Lung microvascular endothelial cell (primary cell): ENCODE measurements at regions not wholly inside any gene's neighbourhood (a gene's known extent, or its start where the extent isn't known, plus 50 kb on each side); places are given as distances from the start of the nearest gene placed in this dataset.
"Not testable (repeated sequence)": the region's sequence is repeated elsewhere in the genome, so short reads cannot be mapped to it uniquely, and the experiment has no call there.

Experiments
- DNase-seq, 2 donors: peaks; one replicate each; pipeline versions ENCODE4 v3.0.0 to v3.0.0-alpha.2; 2010; ENCODE audit warnings: low read depth in 2 of 2

GRCh38 chr16:52386694-52387093 is 160.2 kb downstream of the TOX3 start:
- DNase-seq = no peak

- DNase-seq = no peak
Measured at GRCh38 chr16:52384378-52384777, 162.6 kb downstream of the TOX3 start.

- DNase-seq = no peak
Measured at GRCh38 chr16:52383640-52384292, 163.2 kb downstream of the TOX3 start.

DNA sequence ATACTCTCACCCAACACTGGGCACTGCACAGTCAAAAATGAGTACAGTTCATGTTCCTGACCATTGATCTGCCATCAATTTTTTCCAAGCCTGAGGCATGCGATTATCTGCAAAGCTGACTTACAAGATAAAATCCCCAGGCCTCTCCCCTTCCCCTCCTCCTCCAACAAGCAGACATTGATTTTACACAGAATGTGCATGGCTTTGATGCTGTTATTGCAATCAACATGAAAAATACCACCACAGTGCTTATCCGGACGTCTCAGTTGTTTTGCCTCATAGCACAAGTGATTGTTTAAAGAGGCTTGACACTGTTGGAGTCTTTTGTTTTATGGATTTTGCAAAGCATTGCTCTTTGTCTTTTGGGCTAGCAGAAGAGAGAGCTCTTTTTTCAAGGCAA is 163.8 kb downstream of the TOX3 start:
- no peak for DNase-seq

GRCh38 chr16:52379551-52379950 is 167.4 kb downstream of the TOX3 start:
- no peak for DNase-seq

GRCh38 chr16:52376676-52377280 is 170.2 kb downstream of the TOX3 start:
- DNase-seq = no peak

DNA sequence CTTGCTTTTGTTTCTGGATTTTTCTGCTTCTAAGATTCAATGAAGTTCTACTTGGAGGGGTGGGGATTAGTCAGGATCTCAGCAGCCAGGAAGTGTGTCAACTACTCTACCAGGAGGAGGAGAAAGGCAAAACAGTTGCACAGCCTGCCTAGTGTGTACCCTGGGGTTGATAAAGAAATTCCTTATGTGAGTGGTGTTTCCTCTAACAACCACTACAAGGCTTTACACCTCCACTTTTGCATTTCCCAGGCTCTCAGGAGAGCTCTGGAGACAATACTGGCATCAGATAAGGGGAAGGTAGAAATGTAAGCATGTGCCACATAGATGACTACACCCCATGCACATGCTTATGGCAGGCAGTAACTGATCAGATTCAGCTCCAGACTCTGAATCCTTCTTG is 174.6 kb downstream of the TOX3 start:
- DNase-seq = no peak

DNA sequence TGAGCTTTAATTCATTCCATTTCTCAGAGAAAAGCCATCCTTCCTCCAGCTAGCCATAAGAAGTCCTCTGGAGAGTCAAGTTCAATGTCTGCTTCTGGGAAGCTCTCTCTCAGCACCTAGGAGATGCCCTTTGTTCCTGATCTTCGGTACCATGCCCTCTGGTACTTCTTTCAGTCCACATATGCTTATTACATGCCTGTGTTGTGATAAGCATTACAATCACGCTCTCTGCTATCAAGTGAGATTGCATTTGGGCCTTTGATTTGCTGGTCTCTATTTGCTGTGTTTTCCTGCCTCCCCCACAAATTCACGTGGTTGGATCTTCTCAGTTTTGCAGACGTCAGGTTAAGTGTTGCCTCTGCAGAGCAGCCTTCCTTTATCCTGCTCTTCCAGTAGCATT is 178.1 kb downstream of the TOX3 start:
- DNase-seq = no peak

DNA sequence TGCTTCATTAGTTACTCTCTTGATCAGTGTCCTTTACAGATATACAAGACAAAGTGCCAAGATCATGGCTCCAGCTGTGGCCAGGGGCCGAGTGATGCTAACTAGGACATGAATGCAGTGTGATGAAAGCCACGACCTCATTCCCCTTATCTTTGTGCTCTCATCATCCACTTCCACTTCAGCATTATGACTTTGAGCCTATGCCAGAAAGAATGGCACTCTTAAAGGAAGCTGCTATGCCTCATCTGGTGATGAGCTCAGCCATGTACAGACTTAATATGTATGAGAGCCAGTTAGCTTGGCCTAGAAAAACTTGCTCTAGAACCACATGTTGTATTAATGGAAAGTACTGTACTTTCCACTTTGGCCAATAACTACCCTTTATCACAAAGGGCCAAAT is 179.1 kb downstream of the TOX3 start:
- DNase-seq = no peak

DNA sequence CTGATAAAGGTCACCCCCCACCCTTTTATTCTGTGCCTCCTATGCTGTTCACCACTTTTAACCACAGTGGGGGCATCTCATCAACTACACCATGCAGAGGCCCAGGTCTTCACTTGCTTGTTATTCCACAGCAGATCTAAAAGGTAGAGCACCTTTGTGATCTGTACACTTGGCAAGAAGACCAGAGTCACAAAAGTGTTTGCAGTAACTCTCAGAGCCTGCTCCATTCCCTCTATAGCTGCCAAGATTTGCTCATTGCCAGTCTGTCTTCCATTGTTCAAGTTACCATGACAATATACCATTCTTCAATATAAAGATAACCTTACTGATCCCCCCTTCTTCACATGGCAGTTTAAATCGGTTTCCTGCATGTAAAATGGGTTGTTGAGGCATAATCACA is 180.0 kb downstream of the TOX3 start:
- DNase-seq = no peak

DNA sequence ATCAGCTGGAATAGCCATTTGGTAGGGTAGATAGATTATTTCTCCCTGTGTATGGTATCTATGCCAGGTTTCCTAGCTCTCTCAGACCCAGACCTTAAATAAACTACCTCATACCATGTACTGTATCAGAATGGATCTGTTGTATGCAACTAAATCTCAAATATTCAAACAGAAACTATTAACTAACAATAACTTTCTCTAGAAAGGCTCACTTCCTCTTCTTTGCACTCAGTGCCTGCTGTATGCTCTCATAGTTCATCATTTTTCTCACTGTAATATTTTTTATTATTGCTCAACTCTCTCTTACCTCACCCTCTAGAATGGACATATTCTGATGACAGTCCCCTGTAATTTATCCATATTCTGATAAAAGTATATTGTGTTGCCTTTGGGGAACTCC is 182.4 kb downstream of the TOX3 start:
- DNase-seq = no peak

- DNase-seq = no peak
Measured at GRCh38 chr16:52363082-52363481, 183.9 kb downstream of the TOX3 start.

DNA sequence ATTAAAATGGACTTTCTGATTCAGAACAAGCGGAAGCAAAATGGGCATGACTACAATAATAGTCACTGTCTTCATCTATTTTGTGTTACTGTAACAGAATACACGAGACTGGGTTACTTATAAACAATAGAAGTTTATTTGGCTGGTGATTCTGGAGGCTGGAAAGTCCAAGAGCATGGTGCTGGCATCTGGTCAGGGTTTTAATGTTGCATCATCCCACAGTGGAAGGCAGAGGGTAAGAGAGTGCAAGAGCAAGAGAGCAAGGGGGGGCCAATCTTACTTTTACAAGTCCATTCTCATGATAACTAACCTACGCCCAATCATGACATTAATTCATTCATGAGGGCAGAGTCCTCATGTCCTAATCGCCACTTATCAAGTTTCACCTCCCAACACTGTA is 189.2 kb downstream of the TOX3 start:
- no peak for DNase-seq

GRCh38 chr16:52353249-52353648 is 193.7 kb downstream of the TOX3 start:
- no peak for DNase-seq

DNA sequence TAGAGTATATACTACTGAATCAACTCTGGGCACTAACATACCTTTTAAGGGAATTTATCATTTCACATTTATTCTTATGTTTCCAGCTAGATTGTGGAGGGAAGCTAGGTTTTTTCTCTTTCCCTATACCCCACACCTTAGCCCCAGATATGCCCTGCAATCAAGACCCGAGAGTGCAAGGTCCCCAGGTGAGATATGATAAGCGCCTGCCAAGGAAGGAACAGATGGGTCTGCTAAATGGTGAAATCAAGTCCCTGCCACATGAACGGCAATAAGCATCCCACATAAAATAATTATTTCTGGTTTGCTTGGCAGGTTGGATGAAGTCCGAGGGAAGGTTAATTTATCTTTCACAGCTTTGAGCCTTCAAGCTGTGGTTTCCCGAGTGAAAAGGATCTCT is 195.5 kb downstream of the TOX3 start:
- DNase-seq = no peak

GRCh38 chr16:52350031-52350642 is 196.8 kb downstream of the TOX3 start:
- no peak for DNase-seq

- no peak for DNase-seq
Measured at GRCh38 chr16:52346709-52347108, 200.2 kb downstream of the TOX3 start.

GRCh38 chr16:52333673-52334072 is 213.3 kb downstream of the TOX3 start:
- not testable (repeated sequence) for DNase-seq

DNA sequence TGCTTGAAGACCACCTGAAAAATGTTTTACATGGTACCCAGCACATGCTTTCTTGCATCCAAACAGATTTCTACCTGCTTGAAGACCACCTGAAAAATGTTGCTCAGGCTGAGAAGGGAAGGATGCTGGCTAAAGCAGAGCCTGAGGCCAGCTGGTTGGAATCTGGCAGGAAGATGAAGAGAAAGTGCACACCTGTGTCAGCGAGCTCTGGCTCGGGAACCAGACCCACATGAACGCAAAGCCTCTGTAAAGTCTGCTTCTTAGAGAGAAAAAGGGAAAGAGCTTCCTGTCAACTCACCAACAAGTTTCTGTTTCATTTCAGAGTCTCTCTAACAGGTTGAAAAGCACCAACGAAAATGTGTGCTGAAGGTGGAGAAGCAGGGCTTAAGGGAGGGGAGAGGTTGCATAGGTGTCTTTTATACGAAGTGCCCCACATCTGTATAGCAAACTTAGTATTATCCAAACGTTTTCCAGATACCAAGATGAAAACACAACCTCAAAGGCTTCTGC is 226.0 kb downstream of the TOX3 start:
- no peak for DNase-seq

GRCh38 chr16:52318302-52319009 is 228.5 kb downstream of the TOX3 start:
- DNase-seq = no peak

DNA sequence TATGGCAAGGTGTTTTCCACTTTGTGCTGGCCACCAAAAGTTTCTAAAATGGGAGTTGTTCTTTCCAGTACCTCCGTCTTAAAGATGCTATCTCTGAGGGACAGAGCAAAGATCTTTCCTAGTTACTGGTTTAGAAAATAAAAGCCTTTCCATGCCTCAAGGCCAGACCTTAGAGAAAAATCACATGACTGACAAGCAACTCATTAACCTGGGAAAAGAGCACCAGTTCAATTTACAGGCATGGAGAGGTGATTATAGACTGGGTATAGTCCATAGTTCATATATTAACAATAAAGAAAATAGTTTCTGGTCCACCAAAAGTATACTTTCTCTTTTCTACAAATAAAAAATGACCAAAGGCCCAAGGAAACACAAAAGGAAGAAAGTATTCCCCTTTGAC is 230.7 kb downstream of the TOX3 start:
- no peak for DNase-seq

DNA sequence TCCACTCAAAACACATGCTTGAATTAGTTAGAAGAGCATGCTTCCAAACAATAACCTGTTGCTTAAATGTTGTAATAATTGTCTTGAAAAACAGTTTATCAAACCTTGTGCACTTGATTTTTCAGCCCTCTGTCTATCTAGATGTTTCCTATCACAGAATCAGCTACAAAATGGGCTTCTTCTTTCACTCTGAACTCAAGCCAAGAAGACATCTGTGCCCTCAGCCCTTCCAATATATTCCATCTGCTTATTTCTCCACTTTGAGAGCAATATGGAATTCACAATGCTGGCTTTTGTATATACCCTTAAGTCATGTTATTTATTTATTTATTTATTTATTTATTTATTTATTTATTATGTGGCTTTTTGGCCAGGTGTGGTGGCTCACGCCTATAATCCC is 234.2 kb downstream of the TOX3 start:
- DNase-seq = no peak
